Trophoblast cell (in vitro differentiated cells and primary cell): ENCODE measurements at regions not wholly inside any gene's neighbourhood (a gene's known extent, or its start where the extent isn't known, plus 50 kb on each side); places are given as distances from the start of the nearest gene placed in this dataset.
"Not testable (repeated sequence)": the region's sequence is repeated elsewhere in the genome, so short reads cannot be mapped to it uniquely, and the experiment has no call there.

Experiments used
- DNase-seq, 2 donors: peaks; one replicate each; pipeline ENCODE4 v3.0.0-alpha.2; 2016
- H2AFZ ChIP-seq: 2 replicates; pipeline ENCODE4 v1.6.1; 2013; ENCODE audit warnings: low read length, moderate library complexity, mild to moderate bottlenecking; ENCODE audit not compliant: insufficient read depth, poor library complexity
- H2AK5ac ChIP-seq: 2 replicates; pipeline ENCODE4 v1.6.1; 2013; ENCODE audit warnings: mild to moderate bottlenecking, low read length
- H2BK120ac ChIP-seq: 2 replicates; pipeline ENCODE4 v1.6.1; 2013; ENCODE audit warnings: low read length, mild to moderate bottlenecking, moderate library complexity; ENCODE audit not compliant: insufficient read depth, poor library complexity
- H2BK12ac ChIP-seq: 2 replicates; pipeline ENCODE4 v1.6.1; 2013; ENCODE audit warnings: mild to moderate bottlenecking, low read length, moderate library complexity
- H2BK5ac ChIP-seq: 2 replicates; pipeline ENCODE4 v1.6.1; 2013; ENCODE audit warnings: low read length, low read depth, moderate library complexity, mild to moderate bottlenecking; ENCODE audit not compliant: poor library complexity
- H3K14ac ChIP-seq: 2 replicates; pipeline ENCODE4 v1.6.1; 2013; ENCODE audit warnings: mild to moderate bottlenecking, low read length
- H3K18ac ChIP-seq: 2 replicates; pipeline ENCODE4 v1.6.1; 2013; ENCODE audit warnings: mild to moderate bottlenecking, low read length
- H3K23ac ChIP-seq: 2 replicates; pipeline ENCODE4 v1.6.1; 2013; ENCODE audit warnings: low read length
- H3K27ac ChIP-seq: 2 replicates; pipeline ENCODE4 v1.5.1; 2013; ENCODE audit warnings: low read depth, mild to moderate bottlenecking, inconsistent platforms, low read length, moderate library complexity
- H3K27me3 ChIP-seq: 2 replicates; pipeline ENCODE4 v1.6.1; 2013; ENCODE audit warnings: inconsistent platforms, mild to moderate bottlenecking, low read length, moderate library complexity; ENCODE audit not compliant: insufficient read depth
- H3K36me3 ChIP-seq, 2 experiments: 1 replicate in 1 of 2; 2 replicates in 1 of 2; pipeline ENCODE4 v1.6.1; 2013; ENCODE audit warnings: low read length in 2 of 2, mild to moderate bottlenecking in 2 of 2, moderate library complexity in 1 of 2; ENCODE audit not compliant: insufficient read depth in 2 of 2, control insufficient read depth in 1 of 2
- H3K4ac ChIP-seq: 2 replicates; pipeline ENCODE4 v1.6.1; 2013; ENCODE audit warnings: low read depth, mild to moderate bottlenecking, low read length, moderate library complexity
- H3K4me1 ChIP-seq, 2 experiments: 1 replicate in 1 of 2; 2 replicates in 1 of 2; pipeline ENCODE4 v1.6.1; 2013; ENCODE audit warnings: low read length in 2 of 2, mild to moderate bottlenecking in 2 of 2, moderate library complexity in 1 of 2; ENCODE audit not compliant: insufficient read depth in 2 of 2, control insufficient read depth in 1 of 2
- H3K4me2 ChIP-seq: 2 replicates; pipeline ENCODE4 v1.6.1; 2013; ENCODE audit warnings: inconsistent platforms, mild to moderate bottlenecking, low read length, moderate library complexity
- H3K4me3 ChIP-seq: 2 replicates; pipeline ENCODE4 v1.5.1; 2013; ENCODE audit warnings: mild to moderate bottlenecking, low read depth, low read length, inconsistent platforms
- H3K79me1 ChIP-seq: one replicate; pipeline ENCODE4 v1.6.1; 2013; ENCODE audit warnings: low read length
- H3K79me2 ChIP-seq: 2 replicates; pipeline ENCODE4 v1.6.1; 2013; ENCODE audit warnings: low read length, mild to moderate bottlenecking; ENCODE audit not compliant: control insufficient read depth, insufficient read depth, poor library complexity
- H3K9ac ChIP-seq: 2 replicates; pipeline ENCODE4 v1.6.1; 2013; ENCODE audit warnings: mild to moderate bottlenecking, low read length
- H3K9me3 ChIP-seq: 2 replicates; pipeline ENCODE4 v1.6.1; 2013; ENCODE audit warnings: low read depth, mild to moderate bottlenecking, control low read depth, inconsistent platforms, low read length; ENCODE audit not compliant: insufficient read depth
- H4K12ac ChIP-seq: 2 replicates; pipeline ENCODE4 v1.6.1; 2013; ENCODE audit warnings: low read depth, mild to moderate bottlenecking, low read length, moderate library complexity
- H4K8ac ChIP-seq: 2 replicates; pipeline ENCODE4 v1.6.1; 2013; ENCODE audit warnings: low read depth, mild to moderate bottlenecking, low read length, moderate library complexity
- H4K91ac ChIP-seq: one replicate; pipeline ENCODE4 v1.6.1; 2013; ENCODE audit warnings: low read depth, mild to moderate bottlenecking, low read length, moderate library complexity
- WGBS: extraction: QIAGEN DNeasy Blood & Tissue Kit; methylation state at CpG from one replicate; pipeline ENCODE4 v1.1.7; 2013; ENCODE audit warnings: missing lambda C conversion rate; ENCODE audit not compliant: insufficient read length, insufficient coverage; ENCODE audit errors: extremely low coverage; 5-methylcytosine and 5-hydroxymethylcytosine counted together

DNA sequence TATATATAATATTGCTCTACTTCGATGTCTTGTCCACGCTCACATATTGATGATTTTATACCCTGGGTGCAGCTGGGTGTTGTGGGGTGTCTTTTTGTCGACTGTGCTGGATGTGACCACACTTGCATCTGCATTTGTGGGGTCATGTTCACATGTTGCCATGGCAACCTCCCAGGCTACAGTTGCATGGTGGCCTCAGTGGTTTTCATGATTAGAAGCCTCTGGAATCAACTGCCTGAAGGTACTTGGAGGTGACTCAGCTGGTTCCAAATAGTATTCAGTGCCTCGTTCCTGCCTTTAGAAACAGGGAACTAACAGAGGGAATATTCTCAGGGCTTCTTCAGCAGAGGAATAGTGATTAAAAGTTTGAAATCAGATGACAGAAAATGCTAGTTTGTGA lies 166.3 kb upstream of the NYAP2 start:
- H3K27me3 ChIP-seq: no peaks in the 10 kb centered on the region
- no peak overlapping the region for H3K23ac ChIP-seq
- no peak overlapping the region for H3K4me3 ChIP-seq
- no peak overlapping the region for H4K91ac ChIP-seq
- DNase-seq: no peak
- no peak overlapping the region for H3K4ac ChIP-seq
- no peak overlapping the region for H2AFZ ChIP-seq
- no CpG with 5 or more reads among the region's 4 CpGs for WGBS
- H3K36me3 ChIP-seq: no peaks in the 10 kb centered on the region
- no peaks in the 10 kb centered on the region for H3K79me2 ChIP-seq
- no peak overlapping the region for H3K9ac ChIP-seq
- no peak overlapping the region for H4K8ac ChIP-seq
- no peak overlapping the region for H3K4me2 ChIP-seq
- no peak overlapping the region for H3K27ac ChIP-seq
- no peak overlapping the region for H3K14ac ChIP-seq
- H2BK120ac ChIP-seq: no peak overlapping the region
- no peak overlapping the region for H4K12ac ChIP-seq
- H2BK12ac ChIP-seq: no peak overlapping the region
- no peak overlapping the region for H2BK5ac ChIP-seq
- H3K9me3 ChIP-seq: no peaks in the 10 kb centered on the region
- H3K18ac ChIP-seq: no peak overlapping the region
- H2AK5ac ChIP-seq: no peak overlapping the region
- H3K4me1 ChIP-seq: no peaks in the 10 kb centered on the region
- no peaks in the 10 kb centered on the region for H3K79me1 ChIP-seq

DNA sequence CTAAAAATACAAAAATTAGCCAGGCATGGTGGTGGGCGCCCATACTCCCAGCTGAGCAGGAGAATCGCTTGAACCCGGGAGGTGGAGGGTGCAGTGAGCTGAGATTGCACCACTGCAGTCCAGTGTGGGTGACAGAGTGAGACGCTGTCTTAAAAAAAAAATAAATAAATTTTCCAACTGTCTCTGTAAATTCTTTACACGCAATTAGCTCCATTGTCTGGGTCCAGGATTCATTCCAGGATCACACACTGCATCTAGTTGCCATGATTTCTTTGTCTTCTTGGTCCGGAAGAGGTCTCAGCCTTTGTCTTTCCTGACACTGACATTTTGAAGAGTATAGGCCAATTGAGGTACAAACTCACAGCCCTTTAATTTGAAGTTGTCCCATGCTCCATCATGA lies 167.6 kb upstream of the NYAP2 start:
- DNase-seq: no peak
- Histone ChIP-seq H2BK120ac (no peak overlapping the region), H4K12ac (no peak overlapping the region), H4K91ac (no peak overlapping the region), H3K4me2 (no peak overlapping the region), H3K27me3 (no peaks in the 10 kb centered on the region), H4K8ac (no peak overlapping the region), H3K27ac (no peak overlapping the region), H3K79me1 (no peaks in the 10 kb centered on the region), H3K14ac (no peak overlapping the region), H3K4ac (no peak overlapping the region), H3K79me2 (no peaks in the 10 kb centered on the region), H2AFZ (no peak overlapping the region), H3K4me3 (no peak overlapping the region), H2AK5ac (no peak overlapping the region), H3K36me3 (no peaks in the 10 kb centered on the region), H3K23ac (no peak overlapping the region), H3K9me3 (no peaks in the 10 kb centered on the region), H3K4me1 (no peaks in the 10 kb centered on the region), H3K18ac (no peak overlapping the region), H2BK5ac (no peak overlapping the region), H2BK12ac (no peak overlapping the region), H3K9ac (no peak overlapping the region)
- no CpG with 5 or more reads among the region's 6 CpGs for WGBS

GRCh38 chr2:225229346-225229745 lies 170.2 kb upstream of the NYAP2 start:
- H3K36me3 ChIP-seq, H3K27ac ChIP-seq, H4K91ac ChIP-seq, H4K8ac ChIP-seq, H3K9me3 ChIP-seq, H3K23ac ChIP-seq, H3K9ac ChIP-seq, H3K4me2 ChIP-seq, H3K4me3 ChIP-seq, H4K12ac ChIP-seq, H2AK5ac ChIP-seq, H3K4ac ChIP-seq, H2AFZ ChIP-seq, H3K79me2 ChIP-seq, H3K79me1 ChIP-seq, H3K27me3 ChIP-seq, H2BK12ac ChIP-seq, H2BK5ac ChIP-seq, H3K18ac ChIP-seq, DNase-seq, H2BK120ac ChIP-seq, H3K4me1 ChIP-seq, H3K14ac ChIP-seq: not testable (repeated sequence)
- WGBS: no CpG with 5 or more reads among the region's 31 CpGs

DNA sequence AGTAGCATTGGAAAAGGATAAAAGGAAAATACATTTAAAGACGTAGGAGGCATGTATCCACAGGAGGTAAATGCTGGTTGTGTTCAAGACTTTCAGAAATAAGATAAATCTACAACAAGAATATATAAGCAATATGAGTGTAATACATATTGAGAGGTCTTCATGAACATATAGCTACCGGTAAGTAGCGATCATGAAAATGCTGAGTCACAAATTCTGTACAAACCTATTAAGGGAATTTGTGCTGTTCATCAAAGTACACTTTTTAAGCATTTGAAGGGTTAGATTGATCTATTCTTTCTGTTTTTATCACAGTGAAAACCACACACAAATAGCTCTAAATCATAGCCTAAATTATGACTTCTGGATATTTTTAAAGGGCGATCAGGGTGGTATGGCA lies 173.1 kb upstream of the NYAP2 start:
- H2AFZ ChIP-seq: no peak overlapping the region
- no peak overlapping the region for H3K4me2 ChIP-seq
- no peaks in the 10 kb centered on the region for H3K4me1 ChIP-seq
- no peak overlapping the region for H3K14ac ChIP-seq
- H3K79me2 ChIP-seq: no peaks in the 10 kb centered on the region
- H3K9me3 ChIP-seq: no peaks in the 10 kb centered on the region
- no peak overlapping the region for H2BK5ac ChIP-seq
- H3K27ac ChIP-seq: no peak overlapping the region
- H3K79me1 ChIP-seq: no peaks in the 10 kb centered on the region
- H2BK12ac ChIP-seq: no peak overlapping the region
- no peak for DNase-seq
- no peak overlapping the region for H4K91ac ChIP-seq
- no peak overlapping the region for H3K4me3 ChIP-seq
- no peaks in the 10 kb centered on the region for H3K27me3 ChIP-seq
- H3K23ac ChIP-seq: no peak overlapping the region
- no peak overlapping the region for H4K12ac ChIP-seq
- H3K36me3 ChIP-seq: no peaks in the 10 kb centered on the region
- no peak overlapping the region for H2BK120ac ChIP-seq
- no CpG with 5 or more reads among the region's 4 CpGs for WGBS
- H3K18ac ChIP-seq: no peak overlapping the region
- H2AK5ac ChIP-seq: no peak overlapping the region
- no peak overlapping the region for H3K4ac ChIP-seq
- no peak overlapping the region for H3K9ac ChIP-seq
- H4K8ac ChIP-seq: no peak overlapping the region

DNA sequence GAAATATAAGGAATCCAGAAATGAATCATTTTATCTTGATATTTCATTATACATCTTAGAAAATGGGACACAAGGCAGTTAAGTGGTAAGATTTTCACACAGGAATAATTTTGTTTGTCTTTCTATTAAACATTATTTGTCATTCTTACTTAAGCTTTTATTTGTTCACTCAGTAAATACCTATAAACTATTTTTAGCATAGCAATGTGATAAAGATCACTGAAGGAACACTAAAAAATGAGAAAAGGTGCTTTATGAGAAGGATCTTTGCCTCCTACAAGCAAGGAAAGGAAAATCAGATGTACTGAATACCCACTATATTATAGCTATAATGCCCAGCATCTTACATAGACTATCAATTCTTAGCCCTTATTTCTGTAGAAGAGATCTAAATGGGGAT lies 176.2 kb upstream of the NYAP2 start:
- no peak overlapping the region for H3K23ac ChIP-seq
- no peak overlapping the region for H2AFZ ChIP-seq
- H3K14ac ChIP-seq: no peak overlapping the region
- DNase-seq: no peak
- H3K18ac ChIP-seq: no peak overlapping the region
- H3K79me2 ChIP-seq: no peaks in the 10 kb centered on the region
- no peak overlapping the region for H2BK5ac ChIP-seq
- H3K4me2 ChIP-seq: no peak overlapping the region
- H2AK5ac ChIP-seq: no peak overlapping the region
- no peak overlapping the region for H3K4me3 ChIP-seq
- H3K9ac ChIP-seq: no peak overlapping the region
- no peak overlapping the region for H4K8ac ChIP-seq
- H3K36me3 ChIP-seq: no peaks in the 10 kb centered on the region
- no peaks in the 10 kb centered on the region for H3K27me3 ChIP-seq
- H3K79me1 ChIP-seq: no peaks in the 10 kb centered on the region
- no peaks in the 10 kb centered on the region for H3K9me3 ChIP-seq
- H2BK12ac ChIP-seq: no peak overlapping the region
- no peak overlapping the region for H2BK120ac ChIP-seq
- H3K4ac ChIP-seq: no peak overlapping the region
- H3K4me1 ChIP-seq: no peaks in the 10 kb centered on the region
- H4K12ac ChIP-seq: no peak overlapping the region
- no peak overlapping the region for H3K27ac ChIP-seq
- no peak overlapping the region for H4K91ac ChIP-seq
